ENCODE measurements at regions not wholly inside any gene's neighbourhood (a gene's known extent, or its start where the extent isn't known, plus 50 kb on each side); places are given as distances from the start of the nearest gene placed in this dataset.
A peak's percentile ranks its signal among the peaks of the same experiment; 100 is the strongest.

DNA sequence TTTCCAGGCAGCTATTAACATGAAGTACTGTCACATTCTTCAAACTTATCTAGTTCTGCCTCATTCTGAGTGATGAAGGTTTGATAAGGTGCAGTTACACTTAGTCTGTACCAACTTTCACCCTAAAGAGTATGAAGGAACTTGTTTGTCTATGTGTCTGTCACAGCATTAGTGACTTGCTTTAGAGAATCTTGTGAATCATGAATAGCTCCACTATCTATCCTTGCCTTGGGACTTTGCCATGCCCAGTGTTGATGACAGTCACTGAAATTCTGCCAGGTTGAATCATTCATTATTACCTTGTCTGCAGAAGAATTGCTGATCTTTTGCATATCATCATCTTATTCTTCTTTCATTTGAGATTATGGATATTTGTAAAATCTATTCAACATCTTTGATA, 50.9 kb upstream of the A1CF start:
- no peak for DNase-seq (ENCODE audit: low spot score)

DNA sequence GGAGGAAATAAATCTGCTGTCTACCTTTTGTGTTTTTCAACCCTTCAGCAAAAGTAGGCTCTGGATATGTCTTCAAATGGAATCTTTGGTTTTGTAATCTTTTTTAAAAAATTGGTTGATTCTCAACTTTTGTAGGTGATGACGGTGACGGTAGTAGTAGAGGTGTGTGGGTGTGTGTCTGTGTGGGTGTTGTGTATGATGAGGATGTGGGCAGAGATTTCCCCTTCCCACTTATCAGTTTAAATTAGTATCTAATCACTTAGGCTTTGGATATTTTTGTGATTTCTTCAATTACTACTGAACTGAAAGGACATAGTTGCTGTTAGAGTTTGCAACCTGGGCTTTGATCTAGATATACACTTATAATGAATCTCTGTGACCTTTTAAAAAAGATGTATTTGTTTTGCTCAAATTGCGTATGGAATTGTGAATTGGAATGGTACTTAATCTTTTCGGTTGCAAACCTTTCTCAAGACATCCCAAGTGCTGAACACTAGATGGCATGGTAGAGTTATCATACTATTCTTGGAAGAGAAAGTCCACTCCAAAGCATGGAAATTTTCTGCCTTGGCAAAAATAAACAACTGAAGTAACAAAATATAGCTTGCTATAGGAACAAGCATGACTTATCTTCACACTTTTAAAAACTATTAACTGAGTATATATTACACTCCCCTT, 51.9 kb upstream of the A1CF start:
- DNase-seq (ENCODE audit: low spot score) = no peak

DNA sequence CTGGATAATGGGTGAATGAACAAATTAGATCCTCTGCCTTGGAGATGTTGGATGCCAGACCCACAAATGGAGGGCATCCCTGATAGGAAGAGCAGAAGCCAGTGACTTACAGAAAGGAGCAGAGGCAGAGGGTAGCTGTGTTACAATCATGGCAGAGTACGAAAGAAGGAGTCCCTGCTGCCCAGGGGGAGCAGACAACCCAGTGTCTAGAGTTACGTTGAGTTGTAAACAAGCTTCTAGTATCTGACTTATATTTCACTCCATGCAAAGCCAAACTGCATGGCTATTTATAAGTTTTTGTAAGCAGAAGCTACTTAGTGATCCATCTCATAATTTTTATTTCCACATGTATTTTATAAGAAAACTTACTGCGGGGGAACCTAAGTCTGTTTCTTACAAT, 56.2 kb upstream of the A1CF start:
- DNase-seq (ENCODE audit: low spot score) = no peak

DNA sequence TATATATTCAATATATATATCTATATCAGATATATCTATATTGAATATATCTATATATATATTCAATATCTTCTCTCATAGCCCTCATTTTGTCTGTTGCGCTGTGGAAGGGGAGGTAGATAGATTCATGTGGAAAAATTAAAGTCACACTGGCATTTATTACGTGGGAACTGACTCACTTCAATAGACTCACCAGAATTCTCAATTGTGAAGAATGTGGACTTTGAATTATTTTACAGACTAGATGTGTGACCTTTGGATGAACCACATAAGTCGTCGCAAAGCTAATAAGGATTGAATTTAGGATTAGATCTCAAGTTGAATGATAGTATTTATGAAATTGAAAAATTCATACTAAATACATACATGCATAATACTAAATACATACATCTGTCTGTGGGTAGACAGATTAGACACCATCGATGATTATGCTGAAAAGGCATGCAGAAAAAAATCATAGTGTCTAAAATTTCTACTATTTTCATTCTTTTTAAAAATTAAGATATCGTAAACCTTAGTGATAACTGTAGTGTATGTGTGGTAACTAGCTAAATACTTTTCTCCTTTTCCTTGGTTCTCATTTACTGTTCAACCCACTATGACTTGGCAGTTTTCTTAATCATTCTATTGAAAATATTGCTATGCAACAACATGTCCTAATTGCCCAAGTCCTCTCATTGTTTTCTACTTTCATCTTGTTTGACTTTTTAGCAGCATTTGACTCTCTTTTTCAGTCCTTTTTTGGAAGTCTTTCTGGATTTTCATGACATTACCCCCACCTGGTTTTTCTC, 61.8 kb upstream of the A1CF start:
- no peak for DNase-seq (ENCODE audit: low spot score)

DNA sequence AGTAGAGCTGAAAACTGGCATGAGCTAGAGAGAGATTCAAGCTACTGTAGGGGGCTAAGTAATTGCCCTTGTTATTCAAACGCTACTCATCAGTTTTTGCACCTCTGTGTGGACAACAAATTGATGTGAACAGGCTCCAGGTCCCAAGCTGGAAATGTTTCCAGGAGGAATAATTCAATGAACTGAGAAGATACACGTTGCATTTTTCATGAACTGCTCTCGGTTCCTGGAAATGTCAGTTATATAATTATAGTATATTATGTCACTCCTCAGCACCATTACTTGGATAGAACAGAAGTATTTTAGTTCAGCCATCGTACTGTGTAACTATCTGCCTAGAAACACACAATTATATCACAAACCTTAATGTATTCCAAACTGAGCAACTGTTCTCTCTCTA, 65.9 kb upstream of the A1CF start:
- no peak for DNase-seq (ENCODE audit: low spot score)

DNA sequence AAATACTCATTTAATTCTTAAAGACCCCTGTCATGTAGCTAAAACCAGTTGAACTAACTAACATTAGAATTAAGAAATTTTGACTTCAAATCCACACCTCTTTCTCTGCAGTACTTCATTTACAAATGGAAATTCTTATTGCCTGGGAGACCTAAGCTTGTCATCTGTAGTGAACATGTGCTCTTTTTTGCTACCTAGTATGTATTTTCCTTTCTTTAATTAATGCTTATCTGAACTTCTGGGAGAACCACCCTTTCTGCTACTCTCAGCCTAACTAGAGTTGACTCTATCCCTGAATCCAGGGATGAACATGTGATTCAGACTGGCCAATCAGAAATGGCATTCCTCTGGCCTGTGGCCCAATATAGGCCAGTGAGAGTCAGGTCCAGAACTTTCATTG, 75.9 kb upstream of the A1CF start:
- no peak for DNase-seq (ENCODE audit: low spot score)

DNA sequence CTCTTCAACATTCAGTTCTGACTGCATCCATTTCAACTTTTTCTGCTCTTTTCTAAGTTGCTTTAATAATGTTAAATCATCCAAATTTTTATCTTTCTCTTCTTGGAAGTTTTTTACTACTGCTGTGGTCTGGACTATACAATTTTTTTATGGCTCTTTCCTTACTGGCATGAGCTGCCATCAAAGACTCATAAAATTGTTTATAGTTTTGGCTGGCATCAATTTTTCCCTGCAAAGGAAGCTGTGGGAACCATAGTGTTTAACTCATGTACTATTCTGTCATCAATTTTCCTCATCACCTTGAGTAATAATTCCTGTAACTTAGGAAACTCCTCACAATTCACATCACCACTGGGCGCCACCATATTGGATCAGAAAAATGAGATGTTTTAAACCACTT, 77.6 kb upstream of the A1CF start:
- no peak for DNase-seq (ENCODE audit: low spot score)

DNA sequence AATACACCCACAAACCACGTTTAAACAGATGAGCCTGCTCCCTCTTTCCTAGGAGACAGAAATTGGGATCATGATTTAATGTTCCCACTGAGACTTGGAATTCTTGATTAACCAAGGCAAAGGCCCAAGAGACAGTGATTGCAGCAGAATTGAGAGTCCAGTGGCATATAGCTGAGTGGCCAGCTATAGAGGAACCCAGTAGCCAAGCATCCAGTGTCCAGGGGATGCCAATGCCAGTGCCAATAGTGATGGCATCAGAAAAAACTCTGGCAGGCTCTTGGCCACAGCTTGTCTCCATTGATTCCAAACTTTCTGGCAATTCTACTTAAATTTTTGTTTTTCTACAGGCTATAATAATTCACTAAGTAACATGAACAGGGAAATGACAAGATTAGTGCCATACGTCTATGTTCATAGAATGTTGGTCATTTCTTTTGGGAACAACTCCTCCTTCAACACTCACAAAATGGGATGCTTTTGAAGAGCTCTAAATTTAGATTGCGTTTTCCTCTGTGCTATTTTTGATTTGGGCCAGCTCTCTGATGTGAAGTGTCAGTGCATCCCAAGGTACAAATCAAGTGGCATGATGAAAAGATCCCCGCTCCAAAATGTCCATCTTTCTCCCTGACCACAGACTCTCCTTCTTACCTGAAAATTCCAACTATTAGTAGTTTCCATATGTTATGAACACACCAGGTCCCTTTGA, 83.1 kb upstream of the A1CF start:
- DNase-seq (ENCODE audit: low spot score) = no peak

DNA sequence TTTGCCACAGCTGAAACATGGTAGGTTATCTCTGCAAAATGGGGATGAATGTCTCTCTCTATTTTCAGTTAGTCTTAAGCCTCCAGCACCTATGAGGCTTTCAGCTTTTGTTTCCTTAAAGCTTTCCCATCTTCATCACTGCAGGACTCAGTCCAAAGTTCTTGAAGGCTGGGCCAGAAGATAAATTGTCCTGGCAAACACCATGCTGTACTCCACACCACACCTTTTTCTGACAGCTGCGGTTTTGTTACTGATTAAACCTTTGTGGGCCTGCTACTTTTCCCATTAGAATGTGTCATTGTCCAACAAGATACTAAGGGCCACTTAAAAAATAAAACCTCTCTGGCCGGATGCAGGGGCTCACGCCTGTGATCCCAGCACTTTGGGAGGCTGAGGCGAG, 87.2 kb upstream of the A1CF start:
- DNase-seq (ENCODE audit: low spot score) = no peak

DNA sequence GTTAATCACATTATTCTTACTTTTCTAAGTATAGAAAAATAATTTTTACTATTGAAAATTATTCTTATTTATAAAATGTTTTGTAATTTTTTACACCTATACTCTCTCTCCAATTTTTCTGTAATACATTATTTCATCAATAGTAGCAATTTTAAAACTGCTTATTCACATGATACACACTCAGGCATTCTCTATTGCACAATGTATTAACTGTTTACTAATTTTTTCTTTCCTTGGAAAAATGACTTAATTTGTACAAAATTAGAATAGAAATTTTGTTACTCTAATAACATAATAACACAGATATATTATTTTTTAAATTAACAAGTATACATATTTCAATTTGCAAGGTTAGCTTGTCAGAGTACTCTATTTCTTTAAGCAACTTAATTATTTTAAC, 92.9 kb upstream of the PRKG1 start:
- DNase-seq (ENCODE audit: low spot score) = no peak

DNA sequence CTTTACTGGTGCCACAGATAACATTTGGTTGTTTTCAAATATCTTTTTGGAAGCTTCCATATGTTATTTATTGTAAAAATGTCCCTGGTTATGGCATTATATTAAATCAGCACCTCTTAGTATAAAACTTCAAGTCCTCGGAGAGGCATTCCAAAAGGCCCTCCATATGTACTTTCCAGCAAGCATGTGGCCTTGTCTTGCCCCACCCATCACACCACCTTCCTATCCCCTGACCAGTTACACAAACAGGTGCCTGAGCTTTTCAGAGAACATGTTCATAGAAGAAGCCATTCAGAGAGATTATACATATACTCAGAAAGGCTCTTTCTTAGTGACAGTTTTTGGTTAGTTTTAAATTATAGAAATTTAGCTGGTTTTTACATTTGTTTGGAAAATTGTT, 92.4 kb upstream of the PRKG1 start:
- no peak for DNase-seq (ENCODE audit: low spot score)

DNA sequence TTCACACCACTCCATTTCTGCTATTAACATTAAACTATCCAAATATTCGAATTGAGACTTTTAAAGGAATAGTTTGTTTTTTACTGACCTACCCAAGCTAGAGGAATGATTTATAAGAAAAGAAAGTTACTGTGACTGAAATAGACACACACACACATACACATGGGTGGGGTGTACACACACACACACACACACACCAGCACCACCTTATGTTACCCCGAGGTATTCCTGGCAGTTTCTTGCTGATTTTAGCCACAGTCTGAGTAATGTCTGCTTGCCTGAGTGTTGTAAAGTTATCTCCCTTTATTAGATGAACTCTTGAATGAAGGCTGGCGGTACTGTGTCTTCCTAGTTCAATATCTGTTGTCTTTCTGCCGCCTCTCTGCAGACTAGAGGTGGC, 91.3 kb upstream of the PRKG1 start:
- no peak for DNase-seq (ENCODE audit: low spot score)

DNA sequence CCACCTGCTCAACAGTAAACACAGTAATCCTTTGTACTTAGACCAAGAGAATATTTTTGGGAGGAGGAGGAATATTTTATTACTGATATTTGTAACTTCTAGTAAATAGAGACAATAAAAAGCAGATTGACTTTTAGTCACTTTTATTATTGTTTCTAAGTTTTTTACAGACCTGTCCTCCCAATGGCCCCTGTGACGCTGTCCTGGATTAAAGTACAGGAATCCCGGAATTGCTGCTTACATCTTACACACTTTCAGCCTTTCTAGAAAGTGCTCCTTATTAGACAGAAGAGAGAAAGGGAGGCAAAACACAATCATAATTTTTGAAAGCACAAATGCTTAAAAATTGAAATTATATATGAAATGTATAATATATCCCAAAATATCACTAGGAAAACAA, 86.4 kb upstream of the PRKG1 start:
- DNase-seq (ENCODE audit: low spot score) = no peak

DNA sequence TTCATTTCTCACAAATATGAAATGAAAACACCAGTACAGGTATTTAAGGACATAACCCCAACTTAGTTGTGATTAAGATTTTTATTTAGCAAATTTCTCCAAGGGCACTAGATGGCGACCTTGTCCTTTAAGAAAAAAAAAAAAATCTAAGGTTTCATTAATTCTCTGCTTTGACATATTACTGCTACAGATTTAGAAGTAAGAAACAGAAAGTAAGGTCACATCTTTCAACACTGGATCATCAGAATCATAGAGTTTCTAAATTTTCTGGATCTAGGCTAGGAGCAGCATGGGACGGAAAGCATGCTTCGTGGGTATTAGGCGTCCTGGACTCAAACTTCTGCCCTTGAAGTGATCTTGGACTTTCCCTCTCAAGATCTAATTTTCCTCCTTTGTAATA, 85.5 kb upstream of the PRKG1 start:
- DNase-seq (ENCODE audit: low spot score) = no peak

DNA sequence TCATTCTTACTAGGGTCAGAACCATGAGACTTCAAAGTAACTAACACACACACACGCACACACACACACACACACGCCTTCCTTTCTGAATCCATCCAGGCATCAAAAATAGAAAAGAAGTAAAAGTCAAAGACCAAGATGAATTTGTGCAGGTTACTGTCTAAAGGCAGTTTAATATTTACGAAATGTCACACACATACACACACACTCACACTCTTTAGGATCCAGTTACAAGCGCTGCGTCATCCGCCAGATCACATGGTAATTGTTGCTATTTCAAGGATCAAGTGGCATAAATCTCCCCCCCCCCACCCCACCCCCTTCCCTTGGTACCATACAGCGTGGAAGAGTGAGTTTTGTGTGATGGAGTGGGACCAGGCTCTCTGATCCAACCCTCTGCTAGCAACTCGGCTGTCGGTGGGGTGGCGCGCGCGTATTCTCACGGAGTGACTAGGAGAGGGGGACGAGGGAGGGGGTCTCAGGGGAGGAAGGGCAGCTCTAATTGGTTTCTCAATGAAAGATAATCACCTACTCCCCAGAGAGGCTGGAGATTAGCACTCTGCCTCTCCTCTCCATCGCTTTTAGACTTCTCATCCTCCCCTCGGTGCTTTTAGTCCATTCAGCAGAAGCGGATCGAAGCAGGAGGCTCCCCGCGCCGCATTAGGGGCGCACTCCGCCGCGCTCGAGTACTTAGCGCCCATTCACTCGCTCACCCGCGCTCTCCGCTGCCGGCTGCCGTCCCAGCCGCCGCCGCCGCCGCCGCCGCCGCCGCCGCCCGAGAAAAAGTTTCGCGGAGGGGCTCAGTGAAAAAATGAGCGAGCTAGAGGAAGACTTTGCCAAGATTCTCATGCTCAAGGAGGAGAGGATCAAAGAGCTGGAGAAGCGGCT, 83.5 kb upstream of the PRKG1 start:
- peak; percentile 52 for DNase-seq (ENCODE audit: low spot score)

DNA sequence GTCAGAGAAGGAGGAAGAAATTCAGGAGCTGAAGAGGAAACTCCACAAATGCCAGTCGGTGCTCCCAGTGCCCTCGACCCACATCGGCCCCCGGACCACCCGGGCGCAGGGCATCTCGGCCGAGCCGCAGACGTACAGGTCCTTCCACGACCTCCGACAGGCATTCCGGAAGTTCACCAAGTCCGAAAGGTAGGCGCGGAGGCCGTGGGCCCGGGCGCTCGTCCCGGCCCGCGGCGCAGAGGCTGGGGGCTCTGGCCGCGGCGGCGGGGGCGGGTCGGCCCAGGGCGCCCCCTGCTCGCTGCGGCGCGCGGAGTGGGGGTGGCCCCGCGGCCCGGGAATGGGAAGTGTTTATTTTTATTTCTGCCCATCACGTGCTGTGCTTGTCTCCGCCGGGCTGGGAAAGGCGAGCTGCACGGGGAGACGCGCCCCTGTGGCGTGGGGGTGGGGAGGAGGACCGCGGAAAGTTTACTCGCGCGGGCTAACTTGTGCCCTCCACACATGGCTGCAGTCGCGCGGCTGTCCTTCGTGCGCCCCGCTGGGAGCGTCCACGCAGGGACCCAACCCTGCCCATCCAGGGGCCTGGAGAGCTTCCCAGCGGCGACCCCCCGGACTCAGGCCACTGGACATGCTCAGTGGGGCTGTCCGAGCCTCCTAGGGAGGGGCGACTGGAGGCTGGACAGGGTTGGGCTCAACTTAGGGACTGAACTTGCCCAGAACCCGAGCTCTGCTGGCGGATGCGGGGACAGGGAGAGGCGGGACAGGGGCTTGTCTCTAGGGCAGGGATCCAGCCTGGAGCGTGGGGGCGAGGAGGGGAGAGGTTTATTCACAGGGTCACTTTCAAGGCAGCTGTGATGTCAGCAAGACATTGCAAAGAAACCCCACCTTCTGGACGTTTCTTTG, 82.6 kb upstream of the PRKG1 start:
- DNase-seq (ENCODE audit: low spot score) = peak; percentile 58

DNA sequence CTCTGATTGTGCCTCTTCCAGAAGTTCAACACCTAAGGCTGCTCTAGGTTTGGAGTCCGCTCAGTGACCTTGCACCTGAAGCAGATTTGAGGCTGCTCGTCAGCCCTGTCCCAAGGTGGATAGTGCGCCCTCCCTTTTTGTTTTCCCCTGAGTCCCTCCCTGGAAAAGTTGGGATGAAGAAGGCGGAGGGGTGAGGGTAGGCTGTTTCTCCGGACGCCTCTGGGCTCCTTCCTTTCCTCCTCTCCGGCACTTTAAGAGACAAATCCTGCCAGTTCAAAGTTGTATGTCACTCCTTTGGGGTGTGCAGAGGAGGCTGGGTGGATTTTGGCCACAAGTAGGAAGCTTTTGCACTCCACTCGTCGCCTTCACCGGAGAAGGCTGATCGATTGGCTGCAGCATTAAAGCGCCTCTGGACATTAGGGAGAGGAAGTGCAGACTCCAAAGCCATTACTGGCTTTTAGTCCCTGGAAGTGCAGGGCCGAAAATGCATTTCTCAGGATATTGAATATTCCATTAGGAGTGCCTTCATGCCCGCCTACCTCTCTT, 81.9 kb upstream of the PRKG1 start:
- no peak for DNase-seq (ENCODE audit: low spot score)

DNA sequence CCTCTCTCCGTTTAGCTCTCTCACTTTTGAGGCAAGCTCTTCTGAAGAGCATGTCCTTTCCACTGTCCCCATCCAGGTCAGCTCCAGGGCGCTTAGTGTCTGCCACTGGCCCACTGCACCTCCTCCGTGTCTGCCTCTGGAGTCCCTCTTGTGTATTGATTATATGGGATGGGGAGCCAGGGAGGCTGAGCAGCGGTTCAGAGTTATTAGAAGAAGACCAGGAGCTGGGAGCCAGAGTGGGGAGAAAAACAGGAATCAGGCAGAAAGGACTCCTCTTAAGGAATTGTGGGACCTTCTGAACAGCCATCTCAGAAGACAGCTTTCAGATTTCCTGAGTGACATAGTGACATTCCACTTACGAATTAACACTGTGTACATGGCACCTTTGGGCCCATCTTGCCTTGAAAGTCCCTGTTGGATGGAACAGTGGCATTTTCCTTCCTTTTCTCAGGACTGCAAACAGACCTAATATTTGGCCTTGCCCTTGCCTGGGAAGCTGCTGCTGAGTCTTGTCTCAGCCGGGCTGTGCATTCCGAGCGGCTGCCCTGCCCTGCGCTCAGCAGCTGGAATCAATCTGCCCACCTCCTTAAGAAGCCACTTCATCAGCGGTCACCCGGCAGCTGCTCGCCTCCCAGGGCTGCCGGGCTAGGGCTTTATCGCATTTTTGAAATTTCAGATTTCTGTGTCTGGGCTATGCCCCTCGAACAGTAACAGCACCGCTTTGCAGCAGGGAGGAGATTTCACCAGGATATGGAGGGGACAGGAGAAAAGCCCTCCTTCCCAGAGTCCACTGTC, 81.1 kb upstream of the PRKG1 start:
- DNase-seq (ENCODE audit: low spot score) = no peak

DNA sequence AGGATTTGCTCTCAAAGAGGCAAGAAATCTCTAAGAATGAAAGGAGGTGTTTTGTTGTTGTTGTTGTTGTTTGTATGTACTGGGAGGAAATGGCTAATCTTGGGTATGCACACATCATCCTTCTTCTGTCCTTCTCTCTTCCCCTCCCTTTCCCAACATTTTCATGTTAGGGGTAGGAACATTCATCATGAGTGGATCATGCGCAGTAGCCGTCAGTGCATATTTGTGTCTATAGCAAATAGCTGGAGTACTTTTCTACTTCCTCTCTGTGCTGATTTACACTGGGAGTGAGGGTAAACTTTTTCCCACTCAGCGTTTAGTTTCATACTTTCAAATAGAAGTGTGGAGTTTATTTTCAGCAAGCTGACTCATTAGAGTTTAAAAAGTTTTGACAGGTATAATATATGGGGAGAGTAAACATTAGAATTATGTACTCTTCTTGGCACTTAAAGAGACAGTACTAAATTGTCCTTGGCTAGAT, 80.5 kb upstream of the PRKG1 start:
- no peak for DNase-seq (ENCODE audit: low spot score)

DNA sequence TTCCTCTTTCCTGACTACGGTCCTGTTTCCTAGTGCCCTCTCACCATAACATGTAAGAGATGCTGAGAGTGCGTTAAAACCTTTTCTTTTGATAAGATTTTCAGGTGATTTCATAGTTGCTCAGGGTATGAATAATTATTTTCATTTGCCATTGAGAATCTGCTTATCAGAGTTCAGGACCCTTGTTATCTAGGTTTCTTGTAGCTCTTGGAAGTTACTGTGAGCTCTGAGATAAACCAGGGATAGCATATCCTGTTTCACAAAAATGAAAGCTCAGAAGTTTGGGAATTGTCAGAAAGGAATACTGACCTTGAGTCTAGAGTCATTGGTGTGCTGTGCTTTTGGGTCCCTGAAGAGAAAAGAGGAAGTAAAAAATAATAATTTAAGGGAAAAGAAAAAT, 76.8 kb upstream of the PRKG1 start:
- DNase-seq (ENCODE audit: low spot score) = no peak
